Calu3 (cell line): ENCODE measurements at regions not wholly inside any gene's neighbourhood (a gene's known extent, or its start where the extent isn't known, plus 50 kb on each side); places are given as distances from the start of the nearest gene placed in this dataset.

Experiments used
- BruUV-seq: library from RNA; stranded (reverse); fragments of 400-500 nt; replicated peaks from 2 replicates; lab custom pipeline; 2021; lab: Mats Ljungman, UMichigan
- CTCF ChIA-PET: fragments of 300-600 bp; sonication (Branson Sonifier 250); formaldehyde crosslinking; loops from one replicate; lab custom pipeline; 2022; ENCODE audit warnings: antibody characterized with exemption; lab: Charles Lee
- DNase-seq: peaks from one replicate; pipeline ENCODE4 v3.0.0; 2022
- H3K27ac Mint-ChIP-seq: one replicate; pipeline ENCODE4 v1.8.0; 2022; ENCODE audit warnings: mixed read lengths; ENCODE audit not compliant: unreplicated experiment
- H3K27me3 Mint-ChIP-seq: one replicate; pipeline ENCODE4 v1.8.0; 2022; ENCODE audit warnings: mixed read lengths; ENCODE audit not compliant: unreplicated experiment
- H3K36me3 Mint-ChIP-seq: one replicate; pipeline ENCODE4 v1.8.0; 2022; ENCODE audit warnings: mild to moderate bottlenecking, moderate library complexity, mixed read lengths; ENCODE audit not compliant: insufficient read depth, unreplicated experiment
- H3K4me1 Mint-ChIP-seq: one replicate; pipeline ENCODE4 v1.8.0; 2022; ENCODE audit warnings: mild to moderate bottlenecking, low read depth, mixed read lengths; ENCODE audit not compliant: unreplicated experiment
- H3K4me3 Mint-ChIP-seq: one replicate; pipeline ENCODE4 v1.8.0; 2022; ENCODE audit warnings: mild to moderate bottlenecking, low read depth, moderate library complexity, mixed read lengths; ENCODE audit not compliant: unreplicated experiment
- H3K9me3 Mint-ChIP-seq: one replicate; pipeline ENCODE4 v1.8.0; 2022; ENCODE audit warnings: low read depth, mixed read lengths; ENCODE audit not compliant: unreplicated experiment
- intact Hi-C: fragments of 100-400 bp; cut with micrococcal nuclease; formaldehyde crosslinking; loops from one replicate; pipeline ENCODE4 v1.10.0; 2022; ENCODE audit not compliant: unreplicated experiment
- TF ChIP-seq, protein P1 (sequence below): fragments of 200-600 bp; IDR thresholded peaks from one replicate; pipeline ENCODE4 v1.8.0; 2022; ENCODE audit warnings: antibody characterized with exemption; ENCODE audit not compliant: unreplicated experiment

DNA sequence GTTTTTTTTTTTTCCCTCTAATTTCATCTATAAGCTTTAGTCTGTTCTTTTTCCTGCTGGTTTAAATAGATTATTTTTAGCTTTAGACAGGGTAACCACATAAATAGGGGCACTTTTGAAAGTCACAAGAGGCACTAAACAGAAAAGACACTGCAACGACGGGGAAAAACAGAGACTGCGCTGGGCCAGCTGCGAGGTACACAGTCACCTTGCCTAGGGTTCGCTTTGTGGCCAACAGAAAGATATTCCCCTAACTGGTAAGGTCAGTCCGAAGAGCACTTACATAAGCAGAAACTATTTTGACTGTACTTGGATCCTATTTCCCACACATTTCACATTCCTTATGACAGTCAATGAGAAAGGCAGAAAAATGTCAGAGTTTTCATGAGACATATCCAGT is 175.6 kb upstream of the PHF14 start:
- intact Hi-C loops = no loop called here
- DNase-seq = no peak
- no peak overlapping the region for H3K27ac Mint-ChIP-seq
- H3K36me3 Mint-ChIP-seq = no peaks in the 10 kb centered on the region
- H3K4me1 Mint-ChIP-seq = no peaks in the 10 kb centered on the region
- BruUV-seq = no TSS peak
- no peaks in the 10 kb centered on the region for H3K27me3 Mint-ChIP-seq
- peaks cover 6% of the 10 kb centered on the region for H3K9me3 Mint-ChIP-seq
- H3K4me3 Mint-ChIP-seq = no peak overlapping the region
- TF ChIP-seq, protein P1, sequence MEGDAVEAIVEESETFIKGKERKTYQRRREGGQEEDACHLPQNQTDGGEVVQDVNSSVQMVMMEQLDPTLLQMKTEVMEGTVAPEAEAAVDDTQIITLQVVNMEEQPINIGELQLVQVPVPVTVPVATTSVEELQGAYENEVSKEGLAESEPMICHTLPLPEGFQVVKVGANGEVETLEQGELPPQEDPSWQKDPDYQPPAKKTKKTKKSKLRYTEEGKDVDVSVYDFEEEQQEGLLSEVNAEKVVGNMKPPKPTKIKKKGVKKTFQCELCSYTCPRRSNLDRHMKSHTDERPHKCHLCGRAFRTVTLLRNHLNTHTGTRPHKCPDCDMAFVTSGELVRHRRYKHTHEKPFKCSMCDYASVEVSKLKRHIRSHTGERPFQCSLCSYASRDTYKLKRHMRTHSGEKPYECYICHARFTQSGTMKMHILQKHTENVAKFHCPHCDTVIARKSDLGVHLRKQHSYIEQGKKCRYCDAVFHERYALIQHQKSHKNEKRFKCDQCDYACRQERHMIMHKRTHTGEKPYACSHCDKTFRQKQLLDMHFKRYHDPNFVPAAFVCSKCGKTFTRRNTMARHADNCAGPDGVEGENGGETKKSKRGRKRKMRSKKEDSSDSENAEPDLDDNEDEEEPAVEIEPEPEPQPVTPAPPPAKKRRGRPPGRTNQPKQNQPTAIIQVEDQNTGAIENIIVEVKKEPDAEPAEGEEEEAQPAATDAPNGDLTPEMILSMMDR = no peak
- CTCF ChIA-PET = no interaction called here

DNA sequence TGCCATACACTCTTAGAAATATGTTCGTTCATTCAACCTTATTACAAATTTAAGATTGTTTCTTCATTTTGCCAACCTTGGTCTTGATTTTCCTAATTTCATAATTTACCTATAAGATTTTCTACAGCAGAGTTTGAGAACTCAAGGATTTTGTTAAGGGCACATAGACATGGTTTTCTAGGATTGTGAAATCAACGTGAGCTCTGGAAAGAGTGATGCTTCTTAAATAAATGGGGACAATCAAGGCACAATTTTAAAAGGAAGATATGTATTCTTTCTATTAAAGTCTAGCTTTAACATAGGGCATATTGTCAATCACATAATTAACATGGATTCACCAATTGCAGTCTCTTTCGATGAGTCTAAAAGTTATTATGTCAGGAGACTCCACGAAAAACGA is 174.2 kb upstream of the PHF14 start:
- no peaks in the 10 kb centered on the region for H3K36me3 Mint-ChIP-seq
- intact Hi-C loops = no loop called here
- no TSS peak for BruUV-seq
- no peak overlapping the region for H3K4me3 Mint-ChIP-seq
- CTCF ChIA-PET = no interaction called here
- DNase-seq = no peak
- H3K27me3 Mint-ChIP-seq = no peaks in the 10 kb centered on the region
- no peaks in the 10 kb centered on the region for H3K4me1 Mint-ChIP-seq
- peaks cover 3% of the 10 kb centered on the region for H3K9me3 Mint-ChIP-seq
- H3K27ac Mint-ChIP-seq = no peak overlapping the region
- TF ChIP-seq, protein P1 = no peak

- H3K36me3 Mint-ChIP-seq = no peaks in the 10 kb centered on the region
- no peak for DNase-seq
- no peaks in the 10 kb centered on the region for H3K4me1 Mint-ChIP-seq
- BruUV-seq = no TSS peak
- TF ChIP-seq, protein P1 = no peak
- CTCF ChIA-PET = no interaction called here
- H3K27me3 Mint-ChIP-seq = no peaks in the 10 kb centered on the region
- no peak overlapping the region for H3K4me3 Mint-ChIP-seq
- intact Hi-C loops = no loop called here
- no peak overlapping the region for H3K27ac Mint-ChIP-seq
- H3K9me3 Mint-ChIP-seq = no peaks in the 10 kb centered on the region
Observed at GRCh38 chr7:10802011-10802410, 171.7 kb upstream of the PHF14 start.

GRCh38 chr7:10802526-10802925 is 171.1 kb upstream of the PHF14 start:
- Mint-ChIP-seq H3K27ac (no peak overlapping the region), H3K4me1 (no peaks in the 10 kb centered on the region), H3K36me3 (no peaks in the 10 kb centered on the region), H3K9me3 (no peaks in the 10 kb centered on the region), H3K27me3 (no peaks in the 10 kb centered on the region), H3K4me3 (no peak overlapping the region)
- no peak for DNase-seq
- CTCF ChIA-PET = no interaction called here
- TF ChIP-seq, protein P1 = no peak
- intact Hi-C loops = no loop called here
- BruUV-seq = no TSS peak
